Panc1 (cell line): ENCODE measurements at regions not wholly inside any gene's neighbourhood (a gene's known extent, or its start where the extent isn't known, plus 50 kb on each side); places are given as distances from the start of the nearest gene placed in this dataset.

ENCODE experiments used
- CTCF ChIP-seq: fragments of 450-650 bp; IDR thresholded peaks from 2 replicates; pipeline ENCODE4 v1.5.1; 2017; ENCODE audit warnings: mild to moderate bottlenecking
- POLR2AphosphoS5 ChIP-seq: IDR thresholded peaks from 2 replicates; pipeline ENCODE4 v1.6.1; 2012; ENCODE audit warnings: mild to moderate bottlenecking, low read depth, low read length, moderate library complexity

DNA sequence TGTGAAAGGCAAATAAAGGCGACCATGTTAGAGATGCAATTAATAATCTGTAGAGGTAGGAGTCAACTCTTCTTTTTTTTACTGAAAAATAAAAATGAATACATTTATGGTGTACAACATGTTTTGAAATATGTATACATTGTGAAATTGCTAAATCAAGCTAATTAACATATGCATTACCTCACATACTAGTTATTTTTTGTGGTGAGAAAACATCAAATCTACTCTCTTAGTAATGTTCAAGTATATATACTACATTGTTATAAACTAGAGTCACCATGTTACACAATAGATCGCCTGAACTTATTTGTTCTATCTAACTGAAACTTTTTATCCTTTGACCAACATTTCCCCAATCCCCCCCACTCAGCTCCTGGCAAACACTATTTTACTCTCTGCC lies 143.2 kb downstream of the POU4F1 start:
- TF ChIP-seq POLR2AphosphoS5 (no peak), CTCF (no peak)
